ENCODE measurements at regions not wholly inside any gene's neighbourhood (a gene's known extent, or its start where the extent isn't known, plus 50 kb on each side); places are given as distances from the start of the nearest gene placed in this dataset.

DNA sequence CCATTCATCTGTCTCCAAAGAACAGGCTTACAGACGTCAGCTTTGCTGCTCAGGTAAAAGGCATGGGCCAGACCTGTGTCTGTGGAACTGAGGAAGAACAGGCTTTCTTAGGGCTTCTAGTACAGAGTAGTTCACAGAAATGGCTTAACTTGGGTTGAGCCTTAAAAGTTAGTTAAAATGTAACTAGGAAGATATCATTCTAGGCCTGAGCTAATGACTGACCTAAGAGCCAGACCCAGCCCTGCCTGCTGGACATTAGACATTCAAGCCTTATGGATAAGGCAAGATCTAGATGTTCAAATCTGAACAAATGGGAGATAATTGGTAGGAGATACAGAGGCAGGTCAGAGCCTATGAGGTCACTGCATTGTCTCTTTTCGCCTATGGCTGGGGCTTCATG is 73.9 kb upstream of the SLC14A2 start:
- Histone ChIP-seq H3K9me3 (no peaks in the 10 kb centered on the region), H3K27ac (no peak overlapping the region), H3K36me3 (no peaks in the 10 kb centered on the region), H3K4me3 (replicated peaks in 1 of 3) (no peak overlapping the region), H3K4me1 (no peaks in the 10 kb centered on the region), H3K27me3 (no peaks in the 10 kb centered on the region)
- 90 to 91% methylated on average over 2 of the region's 2 CpGs for WGBS, 2 donors
- intact Hi-C loops (cut with DNase I), result no loop called here
- TF ChIP-seq CTCF (IDR thresholded peaks at IDR 0.05) (no peak), POLR2A (IDR thresholded peaks at IDR 0.05) (no peak)
- DNase-seq, result no peak

GRCh38 chr18:45542043-45542442 is 73.2 kb upstream of the SLC14A2 start:
- H3K4me1 ChIP-seq, result no peaks in the 10 kb centered on the region
- no peak overlapping the region for H3K27ac ChIP-seq
- intact Hi-C loops (cut with DNase I), result no loop called here
- no peak overlapping the region for H3K4me3 ChIP-seq (replicated peaks in 1 of 3)
- TF ChIP-seq CTCF (IDR thresholded peaks at IDR 0.05), result no peak
- no peak for TF ChIP-seq POLR2A (IDR thresholded peaks at IDR 0.05)
- WGBS, 2 donors, result 75 to 90% methylated on average over 5 of the region's 5 CpGs
- H3K27me3 ChIP-seq, result no peaks in the 10 kb centered on the region
- no peaks in the 10 kb centered on the region for H3K36me3 ChIP-seq
- no peak for DNase-seq
- no peaks in the 10 kb centered on the region for H3K9me3 ChIP-seq

GRCh38 chr18:45547910-45548309 is 67.4 kb upstream of the SLC14A2 start:
- TF ChIP-seq POLR2A (IDR thresholded peaks at IDR 0.05) (no peak), CTCF (IDR thresholded peaks at IDR 0.05) (no peak)
- Histone ChIP-seq H3K4me1 (peaks cover 0 to 10% of the 10 kb centered on the region in 2 donors), H3K4me3 (replicated peaks in 1 of 3) (no peak overlapping the region), H3K27ac (no peak overlapping the region), H3K36me3 (no peaks in the 10 kb centered on the region), H3K27me3 (no peaks in the 10 kb centered on the region), H3K9me3 (no peaks in the 10 kb centered on the region)
- DNase-seq, result no peak
- intact Hi-C loops (cut with DNase I), result no loop called here
- 76 to 88% methylated on average over 4 of the region's 4 CpGs for WGBS, 2 donors

DNA sequence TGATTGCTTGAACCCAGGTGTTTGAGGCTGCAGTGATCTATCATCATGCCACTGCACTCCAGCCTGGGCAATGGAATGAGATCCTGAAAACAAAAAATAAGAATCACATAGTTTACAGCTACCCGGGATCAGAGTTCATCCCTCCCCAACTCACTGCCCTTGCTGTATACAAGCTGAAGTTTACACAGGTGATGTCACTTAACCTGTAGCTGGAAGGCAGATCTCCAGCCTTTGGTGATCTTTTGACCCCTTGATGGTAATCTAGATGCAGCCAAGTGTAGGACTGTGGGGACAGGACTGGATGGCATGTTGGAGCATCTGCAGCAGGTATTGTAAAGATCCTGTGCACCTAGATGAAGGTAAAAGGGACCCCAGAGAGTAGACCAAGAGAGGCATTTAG is 66.7 kb upstream of the SLC14A2 start:
- no peaks in the 10 kb centered on the region for H3K36me3 ChIP-seq
- TF ChIP-seq POLR2A (IDR thresholded peaks at IDR 0.05) (no peak), CTCF (IDR thresholded peaks at IDR 0.05) (no peak)
- no peak for DNase-seq
- no peak overlapping the region for H3K4me3 ChIP-seq (replicated peaks in 1 of 3)
- peaks cover 6 to 16% of the 10 kb centered on the region in 2 donors for H3K4me1 ChIP-seq
- no peak overlapping the region for H3K27ac ChIP-seq
- H3K27me3 ChIP-seq, result no peaks in the 10 kb centered on the region
- 82 to 85% methylated on average over 1 of the region's 1 CpG for WGBS, 2 donors
- no peaks in the 10 kb centered on the region for H3K9me3 ChIP-seq
- intact Hi-C loops (cut with DNase I), result no loop called here

GRCh38 chr18:45549290-45549689 is 66.0 kb upstream of the SLC14A2 start:
- 36 to 38% methylated on average over 7 of the region's 7 CpGs for WGBS, 2 donors
- Histone ChIP-seq H3K36me3 (no peaks in the 10 kb centered on the region), H3K27ac (no peak overlapping the region), H3K4me1 (peaks cover 12 to 23% of the 10 kb centered on the region in 2 donors), H3K4me3 (replicated peaks in 1 of 3) (no peak overlapping the region), H3K9me3 (no peaks in the 10 kb centered on the region), H3K27me3 (no peaks in the 10 kb centered on the region)
- TF ChIP-seq POLR2A (IDR thresholded peaks at IDR 0.05), result no peak
- no peak for TF ChIP-seq CTCF (IDR thresholded peaks at IDR 0.05)
- DNase-seq, result peak; percentile 40 to 51
- intact Hi-C loops (cut with DNase I), result no loop called here
